Right lobe of liver (tissue), 6 donors: ENCODE measurements at regions not wholly inside any gene's neighbourhood (a gene's known extent, or its start where the extent isn't known, plus 50 kb on each side); places are given as distances from the start of the nearest gene placed in this dataset.
A peak's percentile ranks its signal among the peaks of the same experiment; 100 is the strongest.

ENCODE experiments used
- ATAC-seq, 4 donors: fragments of 200-7000 bp; cut with Tn5 transposase; one replicate each; pipeline ENCODE4 v1.9.1; 2020; ENCODE audit warnings: mild to moderate bottlenecking in 4 of 4, moderate library complexity in 4 of 4
- DNase-seq, 3 donors: peaks; one replicate each; pipeline ENCODE4 v3.0.0-alpha.2; 2020
- H3K27ac ChIP-seq, 3 donors: fragments of 200-600 bp; one replicate each; pipeline ENCODE4 v1.8.0; 2022
- H3K27me3 ChIP-seq, 2 donors: fragments of 200-600 bp; one replicate each; pipeline ENCODE4 v1.8.0; 2022
- H3K36me3 ChIP-seq, 4 donors: fragments of 200-600 bp; sonication (generic) in 1 of 4; one replicate each; pipeline versions ENCODE4 v1.5.1 to v1.8.0; 2017 to 2022; ENCODE audit warnings: control low read depth in 1 of 4
- H3K4me1 ChIP-seq, 4 donors: fragments of 200-600 bp; sonication (generic) in 1 of 4; one replicate each; pipeline versions ENCODE4 v1.5.1 to v1.8.0; 2017 to 2022; ENCODE audit warnings: control low read depth in 1 of 4
- H3K4me3 ChIP-seq, 3 donors: fragments of 200-600 bp; one replicate each; pipeline ENCODE4 v1.8.0; 2022
- H3K9me3 ChIP-seq, 4 donors: fragments of 200-600 bp; sonication (generic) in 1 of 4; one replicate each; pipeline versions ENCODE4 v1.5.1 to v1.8.0; 2017 to 2022; ENCODE audit warnings: control low read depth in 1 of 4
- POLR2A ChIP-seq: fragments of 450-650 bp; IDR thresholded peaks from one replicate; pipeline ENCODE4 v1.6.1; 2017; ENCODE audit warnings: antibody characterized with exemption, mild to moderate bottlenecking
- WGBS: methylation state at CpG from one replicate; pipeline ENCODE4 v1.1.6; 2018; ENCODE audit warnings: low coverage, low lambda C conversion rate; ENCODE audit not compliant: insufficient coverage; ENCODE audit errors: missing lambda C conversion rate; 5-methylcytosine and 5-hydroxymethylcytosine counted together
- intact Hi-C, 2 donors: fragments of 100-400 bp; cut with DNase I; formaldehyde crosslinking; loops; one replicate each; pipeline versions ENCODE4 v1.11.2 to v1.14.1; 2022
- TF ChIP-seq, protein P1 (sequence below), 4 donors: fragments of 200-600 bp in 3 of 4; fragments of 450-650 bp in 1 of 4; IDR thresholded peaks; one replicate each; pipeline versions ENCODE4 v1.5.1 to v1.8.0; 2016 to 2022; ENCODE audit warnings: antibody characterized with exemption in 4 of 4, mild to moderate bottlenecking in 2 of 4
- donor health status: DM: no; HTN: yes; CAD: no.
- donor health status: DM: no; HTN: no; CAD: no.
- donor health status: DM: no; HTN: no; CAD: no.
- donor health status: DM: no; HTN: yes; CAD: no.
- donor health status: DM: no; HTN: yes; CAD: no.

DNA sequence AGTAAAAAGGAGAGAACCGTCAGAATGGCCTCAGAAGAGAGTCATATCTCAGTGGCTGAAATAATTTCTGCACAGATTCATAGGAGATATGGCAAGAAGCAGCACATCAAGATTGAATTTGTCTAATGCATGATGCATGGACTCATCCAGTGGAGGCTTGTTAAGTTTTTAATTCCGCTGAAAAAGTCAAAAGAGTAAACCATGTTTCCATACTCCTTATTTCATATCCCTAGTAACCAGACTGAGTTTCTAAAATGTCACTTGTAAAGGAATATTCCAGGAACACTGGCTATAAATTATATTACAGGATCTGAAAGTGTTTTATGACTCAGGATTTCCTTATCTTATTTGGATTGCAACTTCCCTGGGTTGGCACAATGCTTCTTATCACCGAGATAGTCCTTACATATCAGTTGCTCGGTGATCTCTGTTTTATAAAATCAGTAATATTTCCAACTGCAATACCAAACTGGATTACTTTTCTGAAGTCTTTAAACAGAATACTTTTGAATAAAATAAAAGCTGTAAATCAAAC lies 180.2 kb upstream of the TSC22D1 start:
- TF ChIP-seq, protein P1, sequence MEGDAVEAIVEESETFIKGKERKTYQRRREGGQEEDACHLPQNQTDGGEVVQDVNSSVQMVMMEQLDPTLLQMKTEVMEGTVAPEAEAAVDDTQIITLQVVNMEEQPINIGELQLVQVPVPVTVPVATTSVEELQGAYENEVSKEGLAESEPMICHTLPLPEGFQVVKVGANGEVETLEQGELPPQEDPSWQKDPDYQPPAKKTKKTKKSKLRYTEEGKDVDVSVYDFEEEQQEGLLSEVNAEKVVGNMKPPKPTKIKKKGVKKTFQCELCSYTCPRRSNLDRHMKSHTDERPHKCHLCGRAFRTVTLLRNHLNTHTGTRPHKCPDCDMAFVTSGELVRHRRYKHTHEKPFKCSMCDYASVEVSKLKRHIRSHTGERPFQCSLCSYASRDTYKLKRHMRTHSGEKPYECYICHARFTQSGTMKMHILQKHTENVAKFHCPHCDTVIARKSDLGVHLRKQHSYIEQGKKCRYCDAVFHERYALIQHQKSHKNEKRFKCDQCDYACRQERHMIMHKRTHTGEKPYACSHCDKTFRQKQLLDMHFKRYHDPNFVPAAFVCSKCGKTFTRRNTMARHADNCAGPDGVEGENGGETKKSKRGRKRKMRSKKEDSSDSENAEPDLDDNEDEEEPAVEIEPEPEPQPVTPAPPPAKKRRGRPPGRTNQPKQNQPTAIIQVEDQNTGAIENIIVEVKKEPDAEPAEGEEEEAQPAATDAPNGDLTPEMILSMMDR (IDR thresholded peaks at IDR 0.05) = no peak
- no peak for TF ChIP-seq POLR2A
- Histone ChIP-seq H3K9me3 (no peaks in the 10 kb centered on the region), H3K27me3 (no peaks in the 10 kb centered on the region), H3K4me1 (no peaks in the 10 kb centered on the region), H3K27ac (no peak overlapping the region), H3K36me3 (no peaks in the 10 kb centered on the region), H3K4me3 (no peak overlapping the region)
- intact Hi-C loops = no loop called here
- ATAC-seq (no peak), DNase-seq (no peak)
- WGBS = 45% methylated on average over 4 of the region's 4 CpGs

DNA sequence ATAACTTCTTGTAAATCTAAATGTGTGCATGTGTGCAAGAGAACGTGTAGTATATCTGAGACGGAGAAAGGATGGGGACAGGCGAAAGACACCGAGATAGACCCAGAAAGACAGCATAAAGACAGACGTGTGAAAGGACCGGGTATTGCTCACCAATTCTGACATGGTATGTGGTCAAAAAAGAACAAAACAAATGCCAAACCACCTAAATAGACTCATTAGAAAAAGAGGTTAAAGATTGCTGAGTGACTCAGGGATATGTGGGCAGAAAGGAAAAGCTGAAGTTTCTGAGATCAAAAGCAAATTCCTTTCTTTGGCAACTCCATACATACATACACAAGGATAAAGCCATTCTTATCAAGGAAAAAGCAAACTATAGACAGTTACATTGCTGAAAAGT lies 179.7 kb upstream of the TSC22D1 start:
- intact Hi-C loops = no loop called here
- Histone ChIP-seq H3K4me1 (no peaks in the 10 kb centered on the region), H3K36me3 (no peaks in the 10 kb centered on the region), H3K9me3 (no peaks in the 10 kb centered on the region), H3K27ac (no peak overlapping the region), H3K4me3 (no peak overlapping the region), H3K27me3 (no peaks in the 10 kb centered on the region)
- no peak for TF ChIP-seq POLR2A
- TF ChIP-seq, protein P1 (IDR thresholded peaks at IDR 0.05) = no peak
- WGBS = 73% methylated on average over 6 of the region's 6 CpGs
- ATAC-seq (no peak), DNase-seq (no peak)

DNA sequence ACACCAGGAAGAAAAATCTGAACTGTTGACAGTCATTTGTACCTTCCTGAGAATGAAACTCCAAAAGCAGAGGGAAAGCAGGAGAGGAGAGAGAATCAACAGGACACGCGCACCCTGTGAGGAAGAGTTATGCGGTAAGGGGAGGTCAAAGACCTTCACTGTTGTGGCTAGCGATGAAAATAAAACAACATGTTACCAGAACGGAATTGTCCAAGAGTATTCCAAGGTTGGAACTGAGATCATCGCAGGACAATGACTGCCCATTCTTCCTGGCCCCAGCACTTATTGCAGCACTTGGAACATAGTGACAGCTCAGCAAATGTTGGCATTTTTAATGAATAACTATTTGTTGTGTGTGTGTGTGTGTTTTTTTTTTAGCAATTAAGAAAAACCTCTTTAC lies 176.0 kb upstream of the TSC22D1 start:
- H3K4me3 ChIP-seq = no peak overlapping the region
- 65% methylated on average over 6 of the region's 6 CpGs for WGBS
- DNase-seq (no peak), ATAC-seq (peak in 3 of 4 donors; percentile 21 to 59 (median 28))
- no peak overlapping the region for H3K27ac ChIP-seq
- intact Hi-C loops = no loop called here
- no peaks in the 10 kb centered on the region for H3K27me3 ChIP-seq
- H3K4me1 ChIP-seq = no peaks in the 10 kb centered on the region
- no peaks in the 10 kb centered on the region for H3K9me3 ChIP-seq
- no peak for TF ChIP-seq POLR2A
- H3K36me3 ChIP-seq = no peaks in the 10 kb centered on the region

DNA sequence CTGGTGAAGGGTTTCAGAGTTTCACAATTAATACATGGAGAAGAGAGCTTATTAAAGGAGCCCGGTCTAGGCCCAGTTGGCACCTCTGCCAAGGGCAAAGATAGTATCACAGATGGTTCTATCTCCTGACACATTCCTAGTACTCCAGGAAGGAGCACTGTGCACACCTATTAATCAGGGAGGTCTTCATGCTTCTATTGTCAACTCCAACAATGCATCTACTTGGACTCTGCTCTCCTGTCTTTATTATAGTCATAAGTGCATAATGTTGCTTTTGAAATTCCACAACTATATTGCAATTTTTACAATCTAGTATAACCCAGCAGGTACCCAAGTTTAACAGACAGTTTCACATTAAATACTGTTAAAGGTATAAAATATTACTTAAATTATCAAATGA lies 174.5 kb upstream of the TSC22D1 start:
- intact Hi-C loops = no loop called here
- TF ChIP-seq POLR2A = no peak
- no peaks in the 10 kb centered on the region for H3K9me3 ChIP-seq
- H3K27me3 ChIP-seq = no peaks in the 10 kb centered on the region
- DNase-seq = no peak
- no peaks in the 10 kb centered on the region for H3K36me3 ChIP-seq
- no peaks in the 10 kb centered on the region for H3K4me1 ChIP-seq
- ATAC-seq = no peak
- 60% methylated on average over 1 of the region's 1 CpG for WGBS
- no peak overlapping the region for H3K4me3 ChIP-seq
- no peak overlapping the region for H3K27ac ChIP-seq

DNA sequence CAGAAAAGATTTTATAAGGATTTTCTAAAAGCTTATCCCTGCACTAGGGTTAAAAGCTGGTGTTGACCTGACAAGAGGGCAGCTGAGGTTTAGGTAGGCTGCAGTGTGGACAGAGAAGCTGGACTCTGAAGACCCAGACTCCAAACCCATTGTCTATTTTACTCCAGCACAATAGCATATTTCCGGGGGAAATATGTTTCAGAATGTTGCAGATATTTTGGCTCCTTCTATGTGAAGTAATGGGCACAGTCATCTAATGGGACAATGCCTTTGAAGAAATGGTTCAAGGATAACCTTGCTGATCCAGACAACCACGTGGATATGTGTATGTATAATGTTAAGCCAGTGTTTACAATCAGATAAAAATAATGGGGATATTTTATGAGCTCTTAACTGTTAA lies 173.8 kb upstream of the TSC22D1 start:
- WGBS = 53% methylated on average over 2 of the region's 2 CpGs
- Histone ChIP-seq H3K4me1 (no peaks in the 10 kb centered on the region), H3K4me3 (no peak overlapping the region), H3K36me3 (no peaks in the 10 kb centered on the region), H3K27ac (no peak overlapping the region), H3K27me3 (no peaks in the 10 kb centered on the region), H3K9me3 (no peaks in the 10 kb centered on the region)
- DNase-seq (no peak), ATAC-seq (no peak)
- intact Hi-C loops = no loop called here
- TF ChIP-seq POLR2A = no peak
- TF ChIP-seq, protein P1 (IDR thresholded peaks at IDR 0.05) = no peak

DNA sequence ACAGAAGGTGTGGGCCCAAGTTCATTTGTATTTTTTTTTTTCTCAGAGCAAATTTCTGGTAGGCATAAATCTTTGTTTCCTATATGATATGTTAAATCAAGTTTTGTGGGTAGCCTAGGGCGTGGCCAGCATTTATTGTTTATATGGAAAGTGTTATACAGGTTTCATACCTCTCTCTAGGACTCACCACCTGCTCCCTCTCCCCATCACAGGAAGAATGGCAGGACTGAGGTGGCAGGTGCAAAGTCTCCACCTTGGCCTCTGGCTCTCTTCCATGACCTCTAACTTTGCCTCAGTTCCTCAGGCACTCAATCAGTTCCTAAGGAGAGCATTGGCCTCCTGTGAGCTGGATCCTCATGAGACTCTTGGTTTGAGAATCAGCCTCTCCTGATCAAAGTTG lies 172.3 kb upstream of the TSC22D1 start:
- no peak for ATAC-seq

More for the DNA sequence above, 172.3 kb upstream of the TSC22D1 start:
- no peak for TF ChIP-seq POLR2A
- TF ChIP-seq, protein P1 (IDR thresholded peaks at IDR 0.05) = no peak
- Histone ChIP-seq H3K27ac (no peak overlapping the region), H3K27me3 (no peaks in the 10 kb centered on the region), H3K4me3 (no peak overlapping the region), H3K4me1 (no peaks in the 10 kb centered on the region), H3K36me3 (no peaks in the 10 kb centered on the region), H3K9me3 (no peaks in the 10 kb centered on the region)
- 71% methylated on average over 1 of the region's 1 CpG for WGBS
- intact Hi-C loops = no loop called here
- DNase-seq = no peak
